GM20000 (cell line): ENCODE measurements at regions not wholly inside any gene's neighbourhood (a gene's known extent, or its start where the extent isn't known, plus 50 kb on each side); places are given as distances from the start of the nearest gene placed in this dataset.

Source experiments
- DNase-seq: peaks from one replicate; pipeline ENCODE4 v3.0.0; 2012; ENCODE audit warnings: low spot score
- TF ChIP-seq, protein P1 (sequence below): IDR thresholded peaks from 2 replicates; pipeline ENCODE4 v1.5.1; 2012; ENCODE audit warnings: mild to moderate bottlenecking, control low read depth; ENCODE audit errors: extremely low read depth, missing control alignments

DNA sequence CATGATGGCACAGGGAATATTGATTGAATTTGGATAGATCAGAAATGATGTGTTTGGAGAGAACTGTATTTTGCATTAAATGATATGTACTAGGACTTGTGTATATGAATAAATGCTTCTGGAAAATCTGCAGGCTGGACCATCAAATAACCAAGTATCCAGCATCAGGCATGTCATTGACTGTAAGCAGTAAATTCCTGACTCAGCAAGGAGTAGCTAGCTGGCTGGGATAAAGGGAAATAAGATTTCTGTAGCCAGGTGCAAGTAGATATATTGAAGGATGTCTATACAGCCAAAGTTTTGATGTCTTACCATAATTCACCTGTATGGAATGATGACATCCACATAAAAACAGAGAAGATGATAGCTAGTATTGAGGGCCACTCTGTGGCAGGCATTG lies 809.6 kb downstream of the CDH11 start:
- DNase-seq = no peak
- TF ChIP-seq, protein P1, sequence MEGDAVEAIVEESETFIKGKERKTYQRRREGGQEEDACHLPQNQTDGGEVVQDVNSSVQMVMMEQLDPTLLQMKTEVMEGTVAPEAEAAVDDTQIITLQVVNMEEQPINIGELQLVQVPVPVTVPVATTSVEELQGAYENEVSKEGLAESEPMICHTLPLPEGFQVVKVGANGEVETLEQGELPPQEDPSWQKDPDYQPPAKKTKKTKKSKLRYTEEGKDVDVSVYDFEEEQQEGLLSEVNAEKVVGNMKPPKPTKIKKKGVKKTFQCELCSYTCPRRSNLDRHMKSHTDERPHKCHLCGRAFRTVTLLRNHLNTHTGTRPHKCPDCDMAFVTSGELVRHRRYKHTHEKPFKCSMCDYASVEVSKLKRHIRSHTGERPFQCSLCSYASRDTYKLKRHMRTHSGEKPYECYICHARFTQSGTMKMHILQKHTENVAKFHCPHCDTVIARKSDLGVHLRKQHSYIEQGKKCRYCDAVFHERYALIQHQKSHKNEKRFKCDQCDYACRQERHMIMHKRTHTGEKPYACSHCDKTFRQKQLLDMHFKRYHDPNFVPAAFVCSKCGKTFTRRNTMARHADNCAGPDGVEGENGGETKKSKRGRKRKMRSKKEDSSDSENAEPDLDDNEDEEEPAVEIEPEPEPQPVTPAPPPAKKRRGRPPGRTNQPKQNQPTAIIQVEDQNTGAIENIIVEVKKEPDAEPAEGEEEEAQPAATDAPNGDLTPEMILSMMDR = no peak

- DNase-seq = no peak
- TF ChIP-seq, protein P1 = no peak
Measured at GRCh38 chr16:64311241-64311640, 810.6 kb downstream of the CDH11 start.

DNA sequence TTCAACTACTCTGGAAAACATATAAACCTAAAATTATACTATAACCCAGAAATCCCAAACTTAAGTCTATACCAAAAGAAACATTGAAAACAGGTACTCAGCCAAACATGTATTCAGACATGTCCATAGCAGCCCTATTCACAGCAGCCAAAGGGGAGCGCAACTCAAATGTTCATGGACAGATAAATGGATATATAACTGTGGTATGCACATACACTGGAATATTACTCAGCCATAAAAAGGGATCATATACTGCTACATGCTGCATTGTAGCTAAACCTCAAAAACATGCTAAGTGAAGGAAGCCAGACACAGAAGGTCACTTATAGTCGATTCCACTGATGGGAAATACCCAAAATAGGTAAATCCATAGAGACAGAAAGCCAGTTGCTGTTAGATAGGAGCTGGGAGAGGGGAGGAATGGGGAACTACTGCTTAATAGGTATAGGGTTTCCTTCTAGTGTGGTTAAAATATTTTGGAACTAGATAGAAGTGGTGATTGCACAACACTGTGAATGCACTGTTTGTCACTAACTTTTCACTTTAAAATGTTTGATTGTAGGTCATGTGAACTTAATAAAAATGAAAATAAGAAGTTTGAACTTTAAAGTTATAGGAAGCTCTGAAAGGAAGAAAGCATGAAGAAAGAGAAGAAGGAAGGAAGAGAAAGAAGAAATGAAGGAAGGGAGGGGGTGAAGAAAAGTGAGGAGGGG lies 812.3 kb downstream of the CDH11 start:
- TF ChIP-seq, protein P1 = no peak
- no peak for DNase-seq

DNA sequence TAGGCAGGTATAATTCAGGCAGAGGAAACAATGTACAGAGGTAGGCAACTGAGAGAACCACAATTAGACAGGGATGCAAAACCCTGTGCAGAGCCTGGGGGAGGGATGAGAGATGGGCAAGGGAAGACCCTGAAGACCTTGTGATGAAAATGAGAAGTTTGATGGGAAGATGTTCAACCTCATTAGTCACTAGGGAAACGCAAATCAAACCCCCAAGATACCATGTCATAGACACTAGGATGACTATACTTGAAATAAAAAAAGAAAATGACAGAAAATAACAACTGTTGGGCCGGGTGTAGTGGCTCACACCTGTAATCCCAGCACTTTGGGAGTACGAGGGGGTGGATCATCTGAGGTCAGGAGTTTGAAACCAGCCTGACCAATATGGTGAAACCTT lies 813.1 kb downstream of the CDH11 start:
- TF ChIP-seq, protein P1 = no peak

GRCh38 chr16:64307431-64307830 lies 814.4 kb downstream of the CDH11 start:
- no peak for DNase-seq
- TF ChIP-seq, protein P1 = no peak

More for the DNA sequence above, 813.1 kb downstream of the CDH11 start:
- no peak for DNase-seq

DNA sequence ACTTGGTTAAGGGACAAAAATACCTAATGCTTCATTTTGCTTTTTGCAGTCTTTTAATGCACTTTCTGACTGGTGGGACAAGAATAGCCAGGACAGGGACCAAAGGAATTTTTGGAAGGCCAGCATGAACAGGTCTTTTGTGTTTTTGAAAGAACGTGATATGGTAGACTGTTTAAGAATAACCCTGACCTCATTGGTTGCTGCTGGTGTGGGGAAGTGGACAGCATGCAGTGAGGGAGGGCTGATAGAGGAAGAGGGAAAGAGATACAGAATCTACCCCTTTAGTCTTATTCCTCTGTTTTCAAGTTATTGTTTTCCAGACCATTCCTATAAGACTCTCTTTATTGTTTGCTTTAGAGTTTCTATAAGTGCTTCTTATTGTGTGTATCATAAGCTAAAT lies 816.2 kb downstream of the CDH11 start:
- TF ChIP-seq, protein P1 = no peak
- DNase-seq = no peak

GRCh38 chr16:64304951-64305350 lies 816.9 kb downstream of the CDH11 start:
- TF ChIP-seq, protein P1 = no peak
- no peak for DNase-seq
